ENCODE measurements at regions not wholly inside any gene's neighbourhood (a gene's known extent, or its start where the extent isn't known, plus 50 kb on each side); places are given as distances from the start of the nearest gene placed in this dataset.
A peak's percentile ranks its signal among the peaks of the same experiment; 100 is the strongest.

DNA sequence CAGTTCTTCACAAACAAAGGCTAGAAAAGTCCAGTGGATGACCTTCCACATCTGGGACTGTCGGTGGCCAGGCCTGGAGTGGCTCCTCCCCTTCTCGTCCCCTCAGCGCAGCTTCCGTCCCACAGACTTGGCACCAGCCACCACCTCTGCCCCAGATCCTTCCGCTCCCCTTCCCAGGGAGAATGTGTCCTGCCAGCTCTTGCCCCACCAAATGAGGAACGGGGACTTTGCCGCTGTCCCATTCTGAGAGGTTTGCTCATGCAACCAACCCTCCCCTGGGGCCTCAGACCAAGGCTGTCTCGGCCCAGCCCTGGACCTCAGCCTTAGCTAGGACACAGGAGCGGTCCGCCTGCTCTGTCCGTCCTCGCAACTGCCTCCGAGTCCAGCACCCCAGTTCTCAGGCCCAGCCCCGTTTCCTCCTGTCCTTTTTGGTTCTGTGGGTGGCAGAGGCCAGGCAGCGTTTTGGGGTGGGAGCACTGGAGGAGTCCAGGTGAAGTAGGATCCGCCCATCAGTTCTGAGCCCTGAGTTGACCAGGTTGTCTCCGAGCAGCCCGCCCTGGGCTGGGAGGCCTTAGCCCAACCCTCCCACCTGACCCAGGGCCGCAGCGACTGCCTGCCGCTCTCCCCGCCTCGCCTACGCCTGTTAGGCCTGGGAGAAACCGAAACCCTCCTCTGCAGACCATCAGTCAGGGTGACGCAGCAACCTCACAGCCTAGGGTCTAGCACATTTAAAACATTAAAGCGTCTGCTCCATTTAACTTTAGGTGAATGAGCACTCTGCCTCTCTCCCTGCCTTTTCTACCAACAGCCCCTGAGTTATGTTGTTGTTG, 284.3 kb downstream of the FOXO1 start:
- no peak for DNase-seq

- no peak for DNase-seq
Observed at GRCh38 chr13:40383132-40383531, 283.3 kb downstream of the FOXO1 start.

DNA sequence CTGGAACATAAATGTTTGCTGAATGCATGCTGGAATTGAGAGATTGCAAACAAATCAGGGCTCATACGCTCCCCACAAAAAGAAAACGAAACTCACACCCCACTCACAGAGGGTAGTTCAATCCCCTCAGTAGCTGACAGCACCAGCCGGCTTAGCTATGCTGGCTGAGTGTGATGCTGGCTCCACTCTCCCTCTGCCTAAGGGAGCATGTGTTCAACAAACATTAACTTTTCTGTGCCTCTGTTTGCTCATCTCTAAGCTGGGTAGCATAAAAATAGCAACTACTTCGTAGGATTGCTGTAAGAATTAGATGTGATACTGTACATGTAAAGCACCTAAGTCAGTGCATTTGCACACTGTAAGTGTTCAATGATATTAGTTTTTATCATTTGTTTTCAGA, 282.6 kb downstream of the FOXO1 start:
- DNase-seq = no peak

DNA sequence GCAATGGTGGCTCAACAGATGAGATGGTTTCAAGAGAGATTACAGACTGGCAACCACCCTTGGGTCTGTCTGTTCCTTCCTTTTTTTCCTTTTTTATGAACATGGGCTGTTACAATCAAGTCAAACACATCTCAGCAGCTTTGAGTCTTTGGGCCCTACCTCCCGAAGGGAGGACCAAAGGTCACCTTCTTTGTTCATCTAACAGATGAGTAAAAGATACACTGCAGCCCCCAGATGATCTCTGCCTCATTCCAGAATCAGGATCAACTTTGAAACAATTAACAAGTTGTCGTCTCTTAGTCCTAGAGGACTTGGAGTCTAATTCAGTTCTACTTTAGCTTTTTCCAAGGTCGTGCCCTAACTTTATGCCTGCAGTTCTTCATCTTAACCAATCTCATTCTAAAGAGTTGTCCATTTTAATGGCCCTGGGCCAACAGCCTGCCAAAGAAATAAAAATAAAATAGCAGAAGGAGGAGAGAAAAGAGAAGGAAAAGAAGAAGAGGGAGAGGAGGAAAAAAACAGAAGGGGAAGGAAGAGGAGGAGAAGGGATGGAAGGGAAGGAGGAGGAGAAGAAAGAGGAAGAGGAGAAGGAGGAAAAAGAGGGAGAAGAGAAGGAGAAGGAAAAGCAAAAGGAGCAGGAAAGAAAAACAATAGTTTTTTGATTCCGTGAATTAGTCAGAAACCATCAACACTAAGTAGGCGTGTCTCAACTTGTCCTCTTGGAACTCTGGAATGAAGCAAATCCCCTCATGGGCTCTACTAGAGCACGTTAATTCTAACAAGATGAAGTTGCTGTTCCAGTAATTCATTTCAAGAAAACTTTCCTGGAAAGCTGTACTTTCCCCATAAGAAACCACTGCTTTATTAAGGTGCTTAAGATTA, 281.2 kb downstream of the FOXO1 start:
- DNase-seq = no peak

GRCh38 chr13:40385858-40386180, 280.6 kb downstream of the FOXO1 start:
- DNase-seq = no peak

DNA sequence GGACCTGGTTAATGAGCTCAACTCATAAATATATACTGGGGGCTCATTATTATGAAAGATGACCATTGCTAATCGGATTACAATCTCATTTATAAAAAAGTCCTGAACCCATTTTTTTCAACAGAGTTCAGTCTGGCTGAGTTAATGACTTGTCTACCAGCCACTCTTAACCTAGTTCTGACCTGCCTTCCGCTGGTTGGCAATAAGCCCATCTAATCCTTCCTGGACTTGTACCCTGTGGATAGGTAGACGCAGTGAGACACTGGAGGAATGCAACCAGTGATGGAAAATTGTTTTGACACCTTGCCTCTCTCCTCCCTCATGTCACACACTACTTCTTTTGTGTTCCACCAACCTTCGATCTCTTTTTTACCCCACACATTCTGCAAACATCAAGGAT, 279.9 kb downstream of the FOXO1 start:
- DNase-seq = no peak

GRCh38 chr13:40387775-40388174, 278.7 kb downstream of the FOXO1 start:
- no peak for DNase-seq

DNA sequence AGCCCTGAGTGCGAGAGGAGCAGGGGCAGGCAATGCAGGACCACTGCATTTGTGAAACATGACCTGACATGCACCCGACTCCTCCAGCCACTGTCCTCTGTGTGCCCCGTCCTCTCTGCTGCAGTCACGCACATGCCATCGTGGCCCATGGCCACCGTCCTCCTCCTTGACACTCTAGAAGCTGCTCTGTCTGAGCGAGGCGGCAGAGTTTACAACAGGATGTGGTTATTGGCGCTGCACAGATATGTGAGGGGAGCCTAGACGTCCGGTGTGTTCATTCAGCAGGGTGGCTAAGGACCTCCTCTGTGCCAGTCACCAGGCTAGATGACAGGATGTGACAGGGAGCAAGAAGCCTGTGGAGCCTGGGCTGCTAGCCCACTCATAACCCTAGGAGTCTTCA, 277.8 kb downstream of the FOXO1 start:
- DNase-seq = peak; percentile 29

GRCh38 chr13:40389081-40389641, 277.3 kb downstream of the FOXO1 start:
- DNase-seq = no peak

GRCh38 chr13:40390401-40390916, 276.0 kb downstream of the FOXO1 start:
- no peak for DNase-seq

DNA sequence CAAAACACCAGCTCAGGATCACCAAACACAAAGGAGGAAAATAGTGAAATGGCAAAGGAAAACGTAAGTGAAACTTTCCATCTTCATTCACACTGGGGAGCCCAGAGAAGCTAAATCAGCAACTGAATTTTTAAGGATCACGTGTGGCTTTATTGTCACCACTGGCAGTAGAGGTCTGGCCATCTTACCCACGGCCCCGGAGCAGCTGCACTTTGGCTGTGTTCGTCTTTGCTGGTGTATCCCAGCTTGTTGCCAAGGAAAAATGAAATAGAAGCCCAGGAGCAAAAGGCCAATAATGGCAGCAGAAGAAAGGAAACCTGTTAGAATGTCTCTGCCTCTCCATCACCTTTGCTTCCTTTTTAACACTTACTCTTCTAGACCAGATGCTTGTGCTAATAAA, 274.7 kb downstream of the FOXO1 start:
- DNase-seq = no peak

GRCh38 chr13:40394304-40394985, 272.0 kb downstream of the FOXO1 start:
- no peak for DNase-seq

- DNase-seq = no peak
Observed at GRCh38 chr13:40398065-40398464, 268.4 kb downstream of the FOXO1 start.

GRCh38 chr13:40399756-40400155, 266.7 kb downstream of the FOXO1 start:
- DNase-seq = no peak

GRCh38 chr13:40401911-40402776, 264.3 kb downstream of the FOXO1 start:
- DNase-seq = no peak

GRCh38 chr13:40402931-40403431, 263.5 kb downstream of the FOXO1 start:
- no peak for DNase-seq

DNA sequence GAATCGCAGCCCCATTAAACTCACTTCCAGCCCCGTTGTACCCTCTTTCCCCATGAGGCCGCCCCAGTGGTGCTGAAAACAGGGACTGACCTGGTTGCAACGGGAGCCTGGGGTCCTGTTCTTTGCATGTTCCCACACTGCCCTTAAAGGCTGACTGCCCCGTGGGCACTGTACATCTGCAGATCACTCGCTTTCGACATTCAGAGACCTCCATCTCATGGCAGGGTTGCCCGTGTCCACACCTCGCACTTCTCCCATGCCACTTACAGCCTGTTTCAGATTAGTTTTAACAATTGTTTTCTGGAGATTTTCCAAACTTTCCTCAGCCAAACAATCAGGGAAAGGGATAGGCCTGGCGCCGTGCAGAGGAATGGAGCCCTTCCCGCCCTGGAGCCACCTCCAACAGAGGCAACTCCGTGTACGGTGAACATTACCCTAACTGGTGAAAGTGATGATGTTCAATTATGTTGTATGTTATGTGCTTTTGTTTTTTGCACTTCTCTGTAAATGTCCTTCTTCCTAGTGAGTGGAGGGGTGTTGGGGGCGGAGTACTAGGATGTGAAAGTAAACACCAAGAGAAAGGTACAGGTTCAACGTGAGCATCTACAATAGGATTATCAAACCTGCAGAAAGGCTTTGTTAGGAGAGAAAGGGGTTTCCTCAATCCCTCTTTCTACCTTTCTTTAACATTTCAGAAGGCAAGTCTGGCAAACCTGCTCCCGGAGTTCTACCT, 262.8 kb downstream of the FOXO1 start:
- no peak for DNase-seq

DNA sequence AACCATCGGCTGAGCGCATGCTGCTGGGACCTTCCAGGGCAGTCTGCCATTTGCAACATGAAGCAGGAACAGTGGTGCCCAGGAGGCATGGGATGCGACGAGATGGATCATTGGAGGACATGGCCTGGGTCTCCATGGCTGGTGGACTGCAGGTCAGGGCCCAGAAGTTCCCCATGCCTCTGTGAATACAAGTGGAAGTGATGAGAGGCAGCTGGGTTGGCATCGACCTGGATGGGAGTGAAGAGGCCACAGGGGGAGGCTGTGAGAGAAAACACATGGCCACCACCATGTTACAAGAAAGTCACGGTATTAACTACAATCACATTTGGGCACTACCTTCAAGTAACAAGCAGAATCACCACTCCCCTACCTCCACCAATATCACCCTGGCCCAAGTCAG, 262.0 kb downstream of the FOXO1 start:
- DNase-seq = no peak

- no peak for DNase-seq
Observed at GRCh38 chr13:40404967-40405716, 261.3 kb downstream of the FOXO1 start.

GRCh38 chr13:40406405-40407120, 259.9 kb downstream of the FOXO1 start:
- DNase-seq = no peak
